ENCODE measurements at regions not wholly inside any gene's neighbourhood (a gene's known extent, or its start where the extent isn't known, plus 50 kb on each side); places are given as distances from the start of the nearest gene placed in this dataset.

- CTCF ChIA-PET = no interaction called here
- intact Hi-C loops (cut with micrococcal nuclease; ENCODE audit: unreplicated experiment) (no loop called here), in situ Hi-C loops (cut with HindIII; ENCODE audit: low pct_unique_long_range_greater_than_20kb, low sequenced_read_pairs) (no loop called here)
- no peaks in the 10 kb centered on the region for H3K36me3 ChIP-seq (ENCODE audit: control insufficient read depth, insufficient read depth, low read length)
- POLR2A ChIA-PET = no interaction called here
- no peaks in the 10 kb centered on the region for H3K4me1 ChIP-seq (ENCODE audit: control insufficient read depth, insufficient read depth, low read length)
- ATAC-seq (no peak), DNase-seq (ENCODE audit: low read depth, low spot score) (no peak)
- H3K4me3 ChIP-seq (ENCODE audit: low read depth in 2 of 2, low read length in 2 of 2) = no peak overlapping the region
- TF ChIP-seq CTCF (IDR thresholded peaks at IDR 0.05) (no peak), REST (IDR thresholded peaks at IDR 0.05; ENCODE audit: insufficient read depth in 1 of 2, low read depth in 2 of 2, low read length in 1 of 2) (no peak), SIN3A (IDR thresholded peaks at IDR 0.05; ENCODE audit: borderline replicate concordance, insufficient read depth, low read depth, low read length) (no peak), TCF7L2 (IDR thresholded peaks at IDR 0.05; ENCODE audit: low read depth, low read length) (no peak), POLR2AphosphoS5 (IDR thresholded peaks at IDR 0.05; ENCODE audit: low read depth, low read length) (no peak)
- no peak overlapping the region for H3K27ac ChIP-seq (ENCODE audit: low read length)
- no peaks in the 10 kb centered on the region for H3K9me3 ChIP-seq (ENCODE audit: control insufficient read depth, insufficient read depth, low read depth, low read length)
- H3K27me3 ChIP-seq (ENCODE audit: control insufficient read depth, insufficient read depth, low read length) = no peaks in the 10 kb centered on the region; the same call in 1 of the 2 replicates
- no TSS peak for BruUV-seq (replicated peaks)
Measured at GRCh38 chr19:30900051-30900450, 449.2 kb downstream of the TSHZ3 start.

GRCh38 chr19:30898353-30899103 is 450.7 kb downstream of the TSHZ3 start:
- no peaks in the 10 kb centered on the region for H3K36me3 ChIP-seq (ENCODE audit: control insufficient read depth, insufficient read depth, low read length)
- no peak overlapping the region for H3K27ac ChIP-seq (ENCODE audit: low read length)
- no peak overlapping the region for H3K4me3 ChIP-seq (ENCODE audit: low read depth in 2 of 2, low read length in 2 of 2)
- H3K4me1 ChIP-seq (ENCODE audit: control insufficient read depth, insufficient read depth, low read length) = no peaks in the 10 kb centered on the region
- ATAC-seq = no peak
- no TSS peak for BruUV-seq (replicated peaks)
- ChIA-PET CTCF (no interaction called here), POLR2A (no interaction called here)
- no peak for DNase-seq (ENCODE audit: low read depth, low spot score)
- H3K27me3 ChIP-seq (ENCODE audit: control insufficient read depth, insufficient read depth, low read length) = no peaks in the 10 kb centered on the region; the same call in 1 of the 2 replicates
- TF ChIP-seq TCF7L2 (IDR thresholded peaks at IDR 0.05; ENCODE audit: low read depth, low read length) (no peak), SIN3A (IDR thresholded peaks at IDR 0.05; ENCODE audit: borderline replicate concordance, insufficient read depth, low read depth, low read length) (no peak), CTCF (IDR thresholded peaks at IDR 0.05) (no peak), POLR2AphosphoS5 (IDR thresholded peaks at IDR 0.05; ENCODE audit: low read depth, low read length) (no peak), REST (IDR thresholded peaks at IDR 0.05; ENCODE audit: insufficient read depth in 1 of 2, low read depth in 2 of 2, low read length in 1 of 2) (no peak)
- in situ Hi-C loops (cut with HindIII; ENCODE audit: low pct_unique_long_range_greater_than_20kb, low sequenced_read_pairs) = no loop called here
- no peaks in the 10 kb centered on the region for H3K9me3 ChIP-seq (ENCODE audit: control insufficient read depth, insufficient read depth, low read depth, low read length)
- intact Hi-C loops (cut with micrococcal nuclease; ENCODE audit: unreplicated experiment) = no loop called here

Measured in Panc1 (cell line).